Keratinocyte (primary cell): ENCODE measurements at regions not wholly inside any gene's neighbourhood (a gene's known extent, or its start where the extent isn't known, plus 50 kb on each side); places are given as distances from the start of the nearest gene placed in this dataset.

Experiments used
- DNase-seq: peaks from one replicate; pipeline ENCODE4 v3.0.0-alpha.2; 2011; ENCODE audit warnings: low read depth, missing footprints, low spot score
- FAIRE-seq: peaks from 2 replicates; lab custom pipeline; 2011; peaks lifted over from hg19 to GRCh38; lab: Jason Lieb, UNC
- H2AFZ ChIP-seq: 2 replicates; pipeline ENCODE4 v1.6.0; 2012; ENCODE audit warnings: low read length, control low read depth, inconsistent platforms; ENCODE audit not compliant: control insufficient read depth
- H3K27ac ChIP-seq: 2 replicates; pipeline ENCODE4 v1.5.1; 2011; ENCODE audit warnings: low read length; ENCODE audit not compliant: control insufficient read depth, insufficient read depth
- H3K27me3 ChIP-seq: 3 replicates; pipeline ENCODE4 v1.6.0; 2011; ENCODE audit warnings: low read length; ENCODE audit not compliant: control insufficient read depth, insufficient read depth; ENCODE audit errors: extremely low read depth
- H3K36me3 ChIP-seq, 2 experiments: 2 replicates in 1 of 2; 3 replicates in 1 of 2; pipeline ENCODE4 v1.5.1; 2011; ENCODE audit warnings: low read length in 2 of 2, mild to moderate bottlenecking in 1 of 2; ENCODE audit not compliant: control insufficient read depth in 2 of 2, insufficient read depth in 2 of 2; ENCODE audit errors: extremely low read depth in 1 of 2
- H3K4me1 ChIP-seq: 3 replicates; pipeline ENCODE4 v1.5.1; 2011; ENCODE audit warnings: low read length; ENCODE audit not compliant: control insufficient read depth, insufficient read depth; ENCODE audit errors: extremely low read depth
- H3K4me2 ChIP-seq: 3 replicates; pipeline ENCODE4 v1.6.0; 2011; ENCODE audit warnings: low read depth, low read length; ENCODE audit not compliant: control insufficient read depth, insufficient read depth; ENCODE audit errors: extremely low read depth
- H3K4me3 ChIP-seq, 3 experiments: fragments of 200-600 bp in 1 of 3; sonication (generic) in 1 of 3; 2 replicates in 2 of 3; 3 replicates in 1 of 3; pipeline ENCODE4 v1.5.1; 2011 to 2016; ENCODE audit warnings: low read length in 3 of 3, mild to moderate bottlenecking in 3 of 3, control low read depth in 2 of 3, inconsistent platforms in 1 of 3, low read depth in 1 of 3, mixed read lengths in 1 of 3, mixed run types in 1 of 3, moderate library complexity in 1 of 3; ENCODE audit not compliant: control insufficient read depth in 2 of 3, insufficient read depth in 2 of 3; ENCODE audit errors: extremely low read depth in 1 of 3
- H3K79me2 ChIP-seq: 2 replicates; pipeline ENCODE4 v1.6.0; 2012; ENCODE audit warnings: low read length; ENCODE audit not compliant: control insufficient read depth, insufficient read depth
- H3K9ac ChIP-seq: 3 replicates; pipeline ENCODE4 v1.6.0; 2011; ENCODE audit warnings: low read length; ENCODE audit not compliant: control insufficient read depth, insufficient read depth; ENCODE audit errors: extremely low read depth
- H3K9me1 ChIP-seq: 3 replicates; pipeline ENCODE4 v1.6.0; 2011; ENCODE audit warnings: low read length; ENCODE audit not compliant: control insufficient read depth, insufficient read depth; ENCODE audit errors: extremely low read depth
- H3K9me3 ChIP-seq: 2 replicates; pipeline ENCODE4 v1.5.1; 2012; ENCODE audit warnings: low read depth, low read length; ENCODE audit not compliant: control insufficient read depth
- H4K20me1 ChIP-seq: 3 replicates; pipeline ENCODE4 v1.6.0; 2011; ENCODE audit warnings: low read length; ENCODE audit not compliant: control insufficient read depth, insufficient read depth; ENCODE audit errors: extremely low read depth
- EZH2 ChIP-seq: IDR thresholded peaks from one replicate; pipeline ENCODE4 v1.6.1; 2012; ENCODE audit warnings: inconsistent platforms, mild to moderate bottlenecking, low read length, moderate library complexity
- dilution Hi-C: fragments of 300-500 bp; cut with MboI; formaldehyde crosslinking; loops from one replicate; pipeline ENCODE4 v1.7.0; 2020; ENCODE audit warnings: low sequenced_read_pairs; ENCODE audit not compliant: extremely low pct_ligation_motif_present
- TF ChIP-seq, protein P1 (sequence below), 3 experiments: IDR thresholded peaks in 1 of 3; conservative IDR thresholded peaks in 1 of 3; optimal IDR thresholded peaks in 1 of 3; 2 replicates in 2 of 3; 3 replicates in 1 of 3; pipeline versions ENCODE3 to v1.5.1; 2011; ENCODE audit warnings: low read length in 3 of 3, mild to moderate bottlenecking in 3 of 3, moderate library complexity in 2 of 3, control low read depth in 1 of 3, inconsistent platforms in 1 of 3; ENCODE audit not compliant: insufficient read depth in 2 of 3; ENCODE audit errors: extremely low read depth in 1 of 3

DNA sequence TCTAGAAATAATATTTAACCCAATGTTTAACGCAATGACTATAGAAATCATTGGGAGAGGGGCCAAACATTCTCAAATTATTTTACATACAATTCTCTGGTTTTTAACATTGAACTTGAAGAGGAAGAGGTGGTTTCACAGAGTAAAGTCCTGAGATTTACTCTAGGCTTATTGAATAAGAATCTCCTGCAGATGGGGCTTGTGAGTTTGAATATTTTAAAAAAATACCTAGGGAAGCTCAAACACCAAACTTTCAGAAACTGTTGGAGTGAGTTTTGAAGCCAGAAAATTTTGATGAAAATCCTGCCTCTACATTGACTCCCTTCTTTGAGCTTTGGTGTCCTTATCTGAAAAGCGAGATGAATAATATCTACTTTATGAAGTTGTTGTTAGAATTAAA lies 906.6 kb downstream of the TUSC7 start:
- no peak overlapping the region for H2AFZ ChIP-seq
- no peak overlapping the region for H3K4me3 ChIP-seq
- TF ChIP-seq EZH2: no peak
- TF ChIP-seq, protein P1, sequence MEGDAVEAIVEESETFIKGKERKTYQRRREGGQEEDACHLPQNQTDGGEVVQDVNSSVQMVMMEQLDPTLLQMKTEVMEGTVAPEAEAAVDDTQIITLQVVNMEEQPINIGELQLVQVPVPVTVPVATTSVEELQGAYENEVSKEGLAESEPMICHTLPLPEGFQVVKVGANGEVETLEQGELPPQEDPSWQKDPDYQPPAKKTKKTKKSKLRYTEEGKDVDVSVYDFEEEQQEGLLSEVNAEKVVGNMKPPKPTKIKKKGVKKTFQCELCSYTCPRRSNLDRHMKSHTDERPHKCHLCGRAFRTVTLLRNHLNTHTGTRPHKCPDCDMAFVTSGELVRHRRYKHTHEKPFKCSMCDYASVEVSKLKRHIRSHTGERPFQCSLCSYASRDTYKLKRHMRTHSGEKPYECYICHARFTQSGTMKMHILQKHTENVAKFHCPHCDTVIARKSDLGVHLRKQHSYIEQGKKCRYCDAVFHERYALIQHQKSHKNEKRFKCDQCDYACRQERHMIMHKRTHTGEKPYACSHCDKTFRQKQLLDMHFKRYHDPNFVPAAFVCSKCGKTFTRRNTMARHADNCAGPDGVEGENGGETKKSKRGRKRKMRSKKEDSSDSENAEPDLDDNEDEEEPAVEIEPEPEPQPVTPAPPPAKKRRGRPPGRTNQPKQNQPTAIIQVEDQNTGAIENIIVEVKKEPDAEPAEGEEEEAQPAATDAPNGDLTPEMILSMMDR (optimal IDR thresholded peaks at IDR 0.05 in 1 of 3, IDR thresholded peaks at IDR 0.05 in 1 of 3, conservative IDR thresholded peaks at IDR 0.05 in 1 of 3; ENCODE audit: extremely low read depth in 1 of 3, insufficient read depth in 2 of 3, low read length in 3 of 3): no peak
- H3K9me1 ChIP-seq: no peaks in the 10 kb centered on the region
- H3K4me2 ChIP-seq: no peak overlapping the region
- DNase-seq: no peak
- no peaks in the 10 kb centered on the region for H4K20me1 ChIP-seq
- no peaks in the 10 kb centered on the region for H3K27me3 ChIP-seq
- H3K4me1 ChIP-seq: no peaks in the 10 kb centered on the region
- H3K9me3 ChIP-seq: no peaks in the 10 kb centered on the region
- dilution Hi-C loops: no loop called here
- H3K9ac ChIP-seq: no peak overlapping the region
- no peak overlapping the region for H3K27ac ChIP-seq
- no peaks in the 10 kb centered on the region for H3K79me2 ChIP-seq
- no peaks in the 10 kb centered on the region for H3K36me3 ChIP-seq
- no peak for FAIRE-seq

DNA sequence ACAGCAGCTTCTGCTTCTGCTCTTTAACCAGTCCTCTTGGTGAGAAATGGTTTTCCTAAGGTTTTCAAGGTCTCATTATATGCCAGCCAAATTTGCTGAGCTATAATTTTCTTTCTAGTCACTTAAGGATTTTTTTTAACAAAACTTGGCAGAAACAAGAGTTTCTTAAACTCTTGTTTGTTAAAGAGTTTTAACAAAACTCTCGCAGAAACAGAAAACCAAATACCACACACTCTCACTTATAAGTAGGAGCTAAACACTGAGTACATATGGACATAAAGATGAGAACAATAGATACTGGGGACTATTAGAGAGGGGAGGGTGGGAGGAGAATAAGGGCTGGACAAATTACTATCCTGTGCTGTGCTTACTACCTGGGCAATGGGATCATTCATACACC lies 908.3 kb downstream of the TUSC7 start:
- Histone ChIP-seq H3K9me3 (no peaks in the 10 kb centered on the region), H3K4me1 (peaks cover 11% of the 10 kb centered on the region), H3K9me1 (no peaks in the 10 kb centered on the region), H3K4me3 (no peak overlapping the region), H2AFZ (no peak overlapping the region), H3K9ac (no peak overlapping the region), H3K27me3 (no peaks in the 10 kb centered on the region), H3K36me3 (no peaks in the 10 kb centered on the region), H3K79me2 (no peaks in the 10 kb centered on the region), H3K4me2 (no peak overlapping the region), H4K20me1 (no peaks in the 10 kb centered on the region), H3K27ac (no peak overlapping the region)
- TF ChIP-seq EZH2: no peak
- TF ChIP-seq, protein P1 (optimal IDR thresholded peaks at IDR 0.05 in 1 of 3, IDR thresholded peaks at IDR 0.05 in 1 of 3, conservative IDR thresholded peaks at IDR 0.05 in 1 of 3; ENCODE audit: extremely low read depth in 1 of 3, insufficient read depth in 2 of 3, low read length in 3 of 3): no peak
- no peak for FAIRE-seq
- no peak for DNase-seq
- dilution Hi-C loops: no loop called here
